GM19467 (cell line): ENCODE measurements at regions not wholly inside any gene's neighbourhood (a gene's known extent, or its start where the extent isn't known, plus 50 kb on each side); places are given as distances from the start of the nearest gene placed in this dataset.
"Not testable (repeated sequence)": the region's sequence is repeated elsewhere in the genome, so short reads cannot be mapped to it uniquely, and the experiment has no call there.

Source experiments
- ATAC-seq: cut with Tn5 transposase; IDR thresholded peaks from one replicate; pipeline ENCODE4 v1.9.1; 2021; ENCODE audit warnings: mild to moderate bottlenecking, moderate library complexity; ENCODE audit not compliant: unreplicated experiment

DNA sequence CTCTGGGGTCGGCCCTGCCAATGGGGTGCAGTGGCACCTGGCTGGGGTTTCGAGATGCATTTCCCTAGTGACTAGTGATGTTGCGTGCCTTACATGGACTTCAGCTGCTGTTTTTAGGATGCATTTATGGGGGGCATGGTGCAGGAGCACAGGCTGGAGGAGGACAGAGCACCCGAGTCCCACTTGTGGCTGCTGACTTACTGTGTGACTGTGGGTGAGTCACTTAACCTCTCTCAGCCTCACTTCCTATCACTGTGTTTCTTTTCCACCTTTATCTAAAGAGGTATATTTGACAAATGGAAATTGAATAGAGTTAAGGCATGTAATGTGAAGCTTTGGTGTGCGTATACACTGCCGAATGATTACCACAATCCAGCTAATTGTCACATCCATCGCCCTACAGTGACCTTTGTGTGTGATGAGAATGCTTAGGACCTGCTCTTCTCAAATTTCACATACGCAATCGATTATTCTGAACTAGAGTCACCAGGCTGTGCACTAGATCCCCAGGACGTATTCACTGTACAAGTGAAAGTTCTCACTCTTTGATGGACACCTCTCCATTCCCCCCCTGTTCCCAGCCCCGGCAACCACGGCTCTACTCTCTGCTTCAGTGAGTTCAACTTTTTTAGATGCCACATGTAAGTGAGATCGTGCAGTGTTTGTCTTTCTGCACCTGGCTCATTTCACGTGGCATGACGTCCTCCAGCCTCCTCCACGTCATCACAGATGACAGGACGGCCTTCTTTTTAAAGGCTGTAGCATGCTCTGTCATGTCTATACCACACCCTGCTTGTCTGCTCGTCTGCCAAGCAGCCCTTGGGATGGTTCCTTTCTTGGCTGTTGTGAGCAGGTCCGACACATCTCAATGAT lies 202.3 kb downstream of the NPIPB11 start:
- not testable (repeated sequence) for ATAC-seq

- ATAC-seq = not testable (repeated sequence)
Observed at GRCh38 chr16:29203046-29203932, 203.2 kb downstream of the NPIPB11 start.

DNA sequence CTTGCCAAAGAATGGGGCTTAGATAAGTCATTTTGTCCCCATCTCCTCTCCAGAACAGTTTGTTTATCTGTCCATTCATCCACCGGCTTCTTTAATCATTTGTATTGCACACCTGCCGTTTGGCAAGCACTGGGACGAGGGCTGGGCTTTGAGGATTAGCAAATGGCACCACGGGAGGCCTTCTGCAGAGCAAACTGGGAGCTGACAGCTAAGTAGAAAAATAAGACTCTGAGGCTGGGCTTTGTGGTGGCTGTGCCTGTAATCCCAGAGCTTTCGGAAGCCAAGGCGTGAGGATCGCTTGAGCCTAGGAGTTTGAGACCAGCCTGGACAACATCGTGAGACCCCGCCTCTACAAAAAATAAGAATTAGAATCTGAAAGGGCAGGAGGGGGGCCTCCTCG lies 203.9 kb downstream of the NPIPB11 start:
- ATAC-seq = not testable (repeated sequence)

GRCh38 chr16:29202025-29202632 lies 204.4 kb downstream of the NPIPB11 start:
- ATAC-seq = not testable (repeated sequence)

DNA sequence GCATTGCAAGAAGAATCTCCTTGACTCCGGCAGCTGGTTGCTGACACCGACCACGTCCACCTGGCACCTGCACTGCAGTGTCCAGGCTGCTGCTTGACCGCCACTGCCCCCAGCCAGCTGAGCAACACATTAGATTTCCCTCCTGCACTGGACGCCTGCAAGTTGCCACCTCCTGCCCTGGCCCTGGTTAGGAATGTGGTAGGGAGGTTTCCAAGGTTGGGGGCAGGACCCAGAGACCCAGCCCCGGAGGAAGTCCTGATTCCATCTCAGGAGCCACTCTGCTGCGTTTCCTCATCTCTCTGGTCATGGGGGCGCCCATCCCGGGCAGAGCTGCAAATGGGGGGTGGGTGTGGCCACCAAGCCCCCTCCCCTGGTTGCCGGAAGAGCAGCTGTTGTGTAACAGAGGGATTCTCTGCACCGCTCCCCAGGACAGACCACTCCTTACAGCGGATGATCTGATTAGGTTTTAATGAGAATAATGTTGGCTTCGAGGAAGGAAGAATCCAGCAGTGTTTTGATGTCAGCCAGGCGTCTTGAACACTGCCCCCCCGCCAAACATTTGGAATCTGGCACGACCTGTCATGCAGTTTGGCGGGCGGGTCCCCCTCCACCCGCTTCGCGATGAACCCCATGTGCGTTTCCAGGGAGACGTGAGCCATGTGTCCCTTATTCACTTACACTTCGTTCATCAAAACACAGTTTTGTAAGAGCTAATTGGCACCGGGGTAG lies 205.1 kb downstream of the NPIPB11 start:
- not testable (repeated sequence) for ATAC-seq

- not testable (repeated sequence) for ATAC-seq
Observed at GRCh38 chr16:29200681-29201080, 205.8 kb downstream of the NPIPB11 start.

- ATAC-seq = not testable (repeated sequence)
Observed at GRCh38 chr16:29200135-29200601, 206.3 kb downstream of the NPIPB11 start.

DNA sequence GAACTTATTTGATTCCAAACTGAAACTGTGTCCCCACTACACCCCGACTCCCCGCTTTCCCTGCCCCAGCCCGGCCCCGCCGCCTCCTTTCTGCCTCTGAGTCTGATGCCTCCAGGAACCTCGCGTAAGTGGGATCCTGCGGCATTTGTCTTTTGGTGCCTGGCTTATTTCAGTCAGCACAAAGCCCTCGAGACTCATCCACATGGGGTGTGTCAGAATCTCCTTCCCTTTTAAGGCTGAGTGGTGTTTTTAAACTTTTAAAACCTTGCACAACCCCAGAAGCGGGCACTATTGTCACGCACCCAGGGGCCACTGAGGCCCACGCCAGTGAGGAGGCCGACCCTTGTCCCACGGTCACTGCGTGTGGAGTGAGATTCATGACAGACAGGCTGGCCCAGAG lies 206.9 kb downstream of the NPIPB11 start:
- ATAC-seq = not testable (repeated sequence)

- no peak for ATAC-seq
Observed at GRCh38 chr16:29198731-29199521, 207.6 kb downstream of the NPIPB11 start.

DNA sequence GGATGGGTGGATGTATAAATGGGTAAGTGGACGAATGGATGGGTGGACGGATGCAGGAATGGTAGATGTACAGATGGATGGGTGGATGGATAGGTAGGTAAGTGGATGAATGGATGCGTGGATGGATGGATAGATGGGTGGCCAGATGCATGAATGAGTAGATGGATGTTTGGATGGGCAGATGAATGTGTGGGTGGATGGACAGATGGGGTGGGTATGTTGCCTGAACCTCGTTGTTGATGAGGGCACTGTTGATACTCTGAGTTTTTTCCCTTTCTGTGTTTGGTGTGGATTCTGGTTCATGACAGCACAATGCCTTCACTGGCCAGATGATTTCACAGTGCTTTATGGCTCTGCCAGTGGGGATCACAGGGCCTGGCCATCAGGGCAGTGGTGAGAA lies 208.3 kb downstream of the NPIPB11 start:
- no peak for ATAC-seq

- ATAC-seq = not testable (repeated sequence)
Observed at GRCh38 chr16:29197494-29198100, 208.9 kb downstream of the NPIPB11 start.

- ATAC-seq = not testable (repeated sequence)
Observed at GRCh38 chr16:29196746-29197145, 209.8 kb downstream of the NPIPB11 start.

GRCh38 chr16:29195116-29195872 lies 210.4 kb downstream of the LAT start:
- not testable (repeated sequence) for ATAC-seq

DNA sequence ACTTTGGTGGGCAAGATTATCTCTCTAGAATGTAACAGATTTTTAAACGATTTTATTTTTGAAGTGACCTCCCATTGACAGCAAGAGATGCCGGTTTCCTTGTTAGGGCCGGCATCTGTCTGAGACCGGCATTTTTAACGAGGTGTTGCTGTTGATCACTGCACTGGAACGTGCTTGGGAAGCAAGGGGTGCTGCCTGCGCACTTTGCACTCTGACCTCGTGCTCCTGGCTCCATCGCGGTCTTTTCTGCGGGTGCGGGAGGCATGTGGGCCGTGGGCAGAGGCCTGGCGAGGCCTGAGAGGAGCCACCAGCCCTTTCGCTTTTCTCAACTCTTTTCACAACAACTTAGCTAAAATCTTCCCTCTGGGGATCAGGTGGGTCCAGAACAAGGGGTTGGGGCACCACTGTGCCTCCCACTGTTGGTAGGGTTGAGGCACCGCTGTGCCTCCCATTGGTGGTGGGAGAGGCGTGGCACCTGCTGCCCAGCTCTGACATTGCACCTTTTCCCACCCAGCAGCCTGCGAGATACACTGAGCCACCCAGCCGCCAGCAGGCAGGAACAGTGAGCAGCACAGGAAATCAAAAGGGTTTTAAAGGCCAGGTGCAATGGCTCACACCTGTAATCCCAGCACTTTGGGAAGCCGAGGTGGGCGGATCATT lies 209.5 kb downstream of the LAT start:
- ATAC-seq = not testable (repeated sequence)

GRCh38 chr16:29193634-29194033 lies 208.8 kb downstream of the LAT start:
- not testable (repeated sequence) for ATAC-seq

DNA sequence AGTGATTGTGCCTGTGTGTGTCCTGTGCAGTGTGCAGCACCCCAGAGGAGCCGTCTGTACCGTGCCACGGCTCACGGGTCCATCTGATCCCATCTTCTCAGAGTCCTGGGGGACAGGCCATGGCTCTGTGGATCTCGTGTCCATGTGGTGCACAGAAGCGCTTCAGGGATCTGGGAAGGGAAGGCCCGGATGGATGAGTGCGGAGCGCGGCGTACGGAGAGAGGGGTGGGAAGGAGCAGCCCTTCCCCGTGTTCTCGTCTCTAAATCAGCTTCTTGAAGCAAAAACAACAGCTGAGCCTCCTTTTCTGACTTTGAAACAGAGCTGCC lies 208.4 kb downstream of the LAT start:
- ATAC-seq = not testable (repeated sequence)

DNA sequence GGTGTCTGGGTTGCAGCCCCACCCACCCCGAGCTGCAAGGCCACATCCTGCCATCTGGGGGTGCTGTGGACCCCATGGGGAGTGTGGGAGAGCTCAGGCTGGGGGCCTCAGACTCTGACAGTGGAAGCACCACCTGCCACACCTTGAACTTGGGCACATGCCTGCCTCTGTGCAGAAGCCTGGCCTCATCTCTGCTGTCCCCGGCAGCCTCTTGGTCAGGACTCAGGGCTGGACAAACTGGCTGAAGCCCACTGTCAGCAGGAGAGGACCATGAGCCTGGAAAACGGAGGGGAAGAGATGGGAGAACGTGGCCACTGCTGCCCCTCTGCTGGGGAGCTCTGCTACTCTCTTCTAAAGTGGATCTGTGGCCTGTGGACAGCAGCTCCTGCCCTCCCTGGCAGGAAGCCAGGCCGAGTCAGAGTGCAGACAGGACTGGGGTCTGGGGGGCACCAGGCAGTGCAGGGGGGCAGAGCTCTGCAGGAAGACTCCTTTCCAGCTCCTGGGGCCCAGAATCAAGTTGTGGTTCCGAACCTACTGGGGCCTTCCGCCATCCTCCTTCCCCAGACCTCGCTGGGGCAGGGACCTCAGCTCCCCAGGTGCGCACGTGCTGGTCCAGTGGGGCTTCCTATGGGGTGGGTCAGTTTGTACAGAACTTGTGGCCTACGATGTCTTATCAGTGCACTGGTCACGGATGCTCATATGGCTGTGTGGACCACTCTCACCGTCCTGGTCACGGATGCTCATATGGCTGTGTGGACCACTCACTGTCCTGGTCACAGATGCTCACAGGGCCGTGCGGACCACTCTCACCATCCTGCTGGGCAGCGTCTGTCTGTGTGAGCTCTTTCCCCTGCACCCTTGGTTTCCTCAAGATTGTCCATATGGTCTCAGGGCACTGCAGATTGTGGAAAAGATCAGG lies 207.7 kb downstream of the LAT start:
- no peak for ATAC-seq
